WTC11 (cell line): ENCODE measurements at regions not wholly inside any gene's neighbourhood (a gene's known extent, or its start where the extent isn't known, plus 50 kb on each side); places are given as distances from the start of the nearest gene placed in this dataset.
"Not testable (repeated sequence)": the region's sequence is repeated elsewhere in the genome, so short reads cannot be mapped to it uniquely, and the experiment has no call there.

ENCODE experiments used
- ATAC-seq: fragments of 200-7000 bp; cut with Tn5 transposase; 2 replicates; pipeline ENCODE4 v1.10.0; 2021; ENCODE audit warnings: mild to moderate bottlenecking, moderate library complexity
- CTCF ChIA-PET: fragments of 300-600 bp; sonication (Branson Sonifier 250); formaldehyde crosslinking; loops from one replicate; lab custom pipeline; 2021; ENCODE audit warnings: antibody characterized with exemption; lab: Charles Lee
- POLR2A ChIA-PET: fragments of 350-600 bp; sonication (Branson Sonifier 250); formaldehyde crosslinking; loops from one replicate; lab custom pipeline; 2021; ENCODE audit warnings: antibody characterized with exemption; lab: Charles Lee
- DNase-seq: peaks from one replicate; pipeline ENCODE4 v3.0.0; 2021; ENCODE audit warnings: low spot score
- H3K27ac Mint-ChIP-seq: 2 replicates; pipeline ENCODE4 v1.8.0; 2021; ENCODE audit warnings: mixed read lengths
- H3K27me3 Mint-ChIP-seq: 2 replicates; pipeline ENCODE4 v1.8.0; 2021; ENCODE audit warnings: low read depth, mild to moderate bottlenecking, moderate library complexity, mixed read lengths
- H3K36me3 Mint-ChIP-seq: 2 replicates; pipeline ENCODE4 v1.8.0; 2021; ENCODE audit warnings: mixed read lengths
- H3K4me1 Mint-ChIP-seq: 2 replicates; pipeline ENCODE4 v1.8.0; 2022; ENCODE audit warnings: mixed read lengths
- H3K4me3 Mint-ChIP-seq: 2 replicates; pipeline ENCODE4 v1.8.0; 2021; ENCODE audit warnings: mild to moderate bottlenecking, moderate library complexity, mixed read lengths
- H3K9me3 Mint-ChIP-seq: 2 replicates; pipeline ENCODE4 v1.8.0; 2021; ENCODE audit warnings: mixed read lengths
- AR ChIP-seq: fragments of 250-450 bp; sonication (Bioruptor Pico); IDR thresholded peaks from 2 replicates; pipeline ENCODE4 v1.9.0; 2021; ENCODE audit warnings: mild to moderate bottlenecking
- CREM ChIP-seq: sonication (generic); formaldehyde crosslinking; IDR thresholded peaks from 2 replicates; pipeline ENCODE4 v1.8.1; 2022; ENCODE audit warnings: mild to moderate bottlenecking, missing genetic modification reagents, moderate library complexity
- FOXK1 ChIP-seq: sonication (generic); formaldehyde crosslinking; IDR thresholded peaks from 2 replicates; pipeline ENCODE4 v1.8.0; 2022; ENCODE audit warnings: mild to moderate bottlenecking, moderate library complexity, missing genetic modification reagents
- GTF2I ChIP-seq: fragments of 250-450 bp; sonication (Bioruptor Pico); conservative IDR thresholded peaks from 2 replicates; pipeline ENCODE4 v1.4.0; 2021; ENCODE audit warnings: mild to moderate bottlenecking
- IRF1 ChIP-seq: sonication (generic); formaldehyde crosslinking; IDR thresholded peaks from 2 replicates; pipeline ENCODE4 v1.8.0; 2023; ENCODE audit warnings: missing genetic modification reagents
- IRF2 ChIP-seq: sonication (generic); formaldehyde crosslinking; IDR thresholded peaks from 2 replicates; pipeline ENCODE4 v1.8.0; 2022; ENCODE audit warnings: low read depth, missing genetic modification reagents, borderline replicate concordance
- NFE2L1 ChIP-seq: sonication (generic); formaldehyde crosslinking; IDR thresholded peaks from 2 replicates; pipeline ENCODE4 v1.8.1; 2023; ENCODE audit warnings: missing genetic modification reagents
- NFYB ChIP-seq: sonication (generic); formaldehyde crosslinking; conservative IDR thresholded peaks from 2 replicates; pipeline ENCODE4 v1.8.0; 2022; ENCODE audit warnings: low read depth, missing genetic modification reagents
- PREB ChIP-seq: sonication (generic); formaldehyde crosslinking; IDR thresholded peaks from 2 replicates; pipeline ENCODE4 v1.8.1; 2022; ENCODE audit warnings: mild to moderate bottlenecking, missing genetic modification reagents, moderate library complexity, borderline replicate concordance
- SMAD3 ChIP-seq: sonication (generic); formaldehyde crosslinking; IDR thresholded peaks from 2 replicates; pipeline ENCODE4 v1.8.0; 2022; ENCODE audit warnings: missing genetic modification reagents, mild to moderate bottlenecking, borderline replicate concordance
- USF2 ChIP-seq: sonication (generic); formaldehyde crosslinking; IDR thresholded peaks from 2 replicates; pipeline ENCODE4 v1.8.1; 2023; ENCODE audit warnings: mild to moderate bottlenecking, missing genetic modification reagents, moderate library complexity
- ZNF121 ChIP-seq: sonication (generic); formaldehyde crosslinking; IDR thresholded peaks from 2 replicates; pipeline ENCODE4 v1.8.0; 2023; ENCODE audit warnings: missing genetic modification reagents
- ZNF423 ChIP-seq: fragments of 250-450 bp; sonication (Bioruptor Pico); IDR thresholded peaks from 2 replicates; pipeline ENCODE4 v2.1.2; 2022; ENCODE audit warnings: mild to moderate bottlenecking, moderate library complexity
- ZNF425 ChIP-seq: fragments of 250-450 bp; sonication (Bioruptor Pico); conservative IDR thresholded peaks from 2 replicates; pipeline ENCODE4 v1.9.0; 2021; ENCODE audit warnings: mild to moderate bottlenecking
- ZNF532 ChIP-seq: fragments of 250-450 bp; sonication (Bioruptor Pico); IDR thresholded peaks from 2 replicates; pipeline ENCODE4 v1.9.0; 2021; ENCODE audit warnings: mild to moderate bottlenecking, borderline replicate concordance

- peaks cover 3% of the 10 kb centered on the region; the same call in 1 of the 2 replicates for H3K27me3 Mint-ChIP-seq
- H3K4me1 Mint-ChIP-seq: no peaks in the 10 kb centered on the region
- TF ChIP-seq ZNF532 (CRISPR knock-in tag): no peak
- no peak for TF ChIP-seq PREB (CRISPR knock-in tag)
- no peak for TF ChIP-seq ZNF423 (CRISPR knock-in tag)
- TF ChIP-seq FOXK1 (CRISPR knock-in tag): no peak
- no peak for TF ChIP-seq IRF2 (CRISPR knock-in tag)
- TF ChIP-seq GTF2I (CRISPR knock-in tag): no peak
- no peak for TF ChIP-seq NFYB (CRISPR knock-in tag)
- TF ChIP-seq ZNF121 (CRISPR knock-in tag): no peak
- TF ChIP-seq CREM (CRISPR knock-in tag): no peak
- no peak for TF ChIP-seq ZNF425 (CRISPR knock-in tag)
- no peak for TF ChIP-seq IRF1
- TF ChIP-seq NFE2L1 (CRISPR knock-in tag): no peak
- TF ChIP-seq AR (CRISPR knock-in tag): no peak
- TF ChIP-seq SMAD3 (CRISPR knock-in tag): no peak
- TF ChIP-seq USF2 (CRISPR knock-in tag): no peak
- TF ChIP-seq, all 79 proteins: peak for 0
- CTCF ChIA-PET: interaction anchor here (0.6 to 1.0 kb wide), 4 partner anchors 12 to 54 kb away, joined by 3 to 7 read pairs (median 4); no protein-coding TSS in a partner anchor
- peaks cover 51% of the 10 kb centered on the region for H3K9me3 Mint-ChIP-seq
- H3K4me3 Mint-ChIP-seq: no peak overlapping the region
- DNase-seq (no peak), ATAC-seq (no peak)
- POLR2A ChIA-PET: no interaction called here
- no peak overlapping the region for H3K27ac Mint-ChIP-seq
- peaks cover 32% of the 10 kb centered on the region for H3K36me3 Mint-ChIP-seq
These were observed 185.1 kb upstream of the GALNT15 start for GRCh38 chr3:15989419-15989818.

GRCh38 chr3:15993660-15994059 lies 180.8 kb upstream of the GALNT15 start:
- H3K9me3 Mint-ChIP-seq: peaks cover 20% of the 10 kb centered on the region
- DNase-seq, H3K4me3 Mint-ChIP-seq, H3K27ac Mint-ChIP-seq, ATAC-seq, H3K36me3 Mint-ChIP-seq, H3K27me3 Mint-ChIP-seq, POLR2A ChIA-PET, H3K4me1 Mint-ChIP-seq, CTCF ChIA-PET: not testable (repeated sequence)

GRCh38 chr3:15996496-15996895 lies 178.0 kb upstream of the GALNT15 start:
- H3K4me1 Mint-ChIP-seq, POLR2A ChIA-PET, CTCF ChIA-PET, H3K27me3 Mint-ChIP-seq, DNase-seq, H3K27ac Mint-ChIP-seq, ATAC-seq, H3K4me3 Mint-ChIP-seq, H3K36me3 Mint-ChIP-seq: not testable (repeated sequence)
- peaks cover 15% of the 10 kb centered on the region for H3K9me3 Mint-ChIP-seq
